Esophagus muscularis mucosa (tissue), 3 donors: ENCODE measurements at regions not wholly inside any gene's neighbourhood (a gene's known extent, or its start where the extent isn't known, plus 50 kb on each side); places are given as distances from the start of the nearest gene placed in this dataset.

ENCODE experiments used
- POLR2AphosphoS5 ChIP-seq, 2 donors: sonication (generic); formaldehyde crosslinking; IDR thresholded peaks; one replicate each; pipeline ENCODE4 v1.6.1; 2017; ENCODE audit warnings: antibody characterized with exemption in 2 of 2
- TF ChIP-seq, protein P1 (sequence below), 3 experiments: fragments of 200-600 bp in 2 of 3; fragments of 450-650 bp in 1 of 3; sonication (generic) in 2 of 3; IDR thresholded peaks; one replicate each; pipeline ENCODE4 v1.5.1; 2017 to 2019; ENCODE audit warnings: antibody characterized with exemption in 3 of 3, mild to moderate bottlenecking in 2 of 3, moderate library complexity in 1 of 3

DNA sequence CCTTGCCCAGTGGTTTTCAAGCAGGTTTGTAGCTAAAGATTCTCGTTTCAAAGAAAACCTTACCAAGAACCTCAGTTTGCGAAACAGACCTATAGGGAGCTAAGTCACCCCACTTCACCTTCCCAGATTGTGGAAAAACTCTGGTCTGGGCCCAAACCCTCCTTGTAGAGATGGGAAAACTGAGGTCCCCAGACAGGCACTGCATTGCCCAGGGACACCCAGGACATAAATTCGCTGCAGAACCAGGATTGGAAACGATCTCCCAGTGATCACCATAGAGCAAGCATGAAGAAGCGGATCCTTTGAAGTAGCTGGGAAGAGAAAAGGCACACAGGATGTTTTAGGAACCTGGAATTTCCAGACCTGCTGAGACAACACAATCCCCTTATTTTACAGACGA is 85.6 kb upstream of the PIAS1 start:
- no peak for TF ChIP-seq POLR2AphosphoS5 (IDR thresholded peaks at IDR 0.05)
- TF ChIP-seq, protein P1, sequence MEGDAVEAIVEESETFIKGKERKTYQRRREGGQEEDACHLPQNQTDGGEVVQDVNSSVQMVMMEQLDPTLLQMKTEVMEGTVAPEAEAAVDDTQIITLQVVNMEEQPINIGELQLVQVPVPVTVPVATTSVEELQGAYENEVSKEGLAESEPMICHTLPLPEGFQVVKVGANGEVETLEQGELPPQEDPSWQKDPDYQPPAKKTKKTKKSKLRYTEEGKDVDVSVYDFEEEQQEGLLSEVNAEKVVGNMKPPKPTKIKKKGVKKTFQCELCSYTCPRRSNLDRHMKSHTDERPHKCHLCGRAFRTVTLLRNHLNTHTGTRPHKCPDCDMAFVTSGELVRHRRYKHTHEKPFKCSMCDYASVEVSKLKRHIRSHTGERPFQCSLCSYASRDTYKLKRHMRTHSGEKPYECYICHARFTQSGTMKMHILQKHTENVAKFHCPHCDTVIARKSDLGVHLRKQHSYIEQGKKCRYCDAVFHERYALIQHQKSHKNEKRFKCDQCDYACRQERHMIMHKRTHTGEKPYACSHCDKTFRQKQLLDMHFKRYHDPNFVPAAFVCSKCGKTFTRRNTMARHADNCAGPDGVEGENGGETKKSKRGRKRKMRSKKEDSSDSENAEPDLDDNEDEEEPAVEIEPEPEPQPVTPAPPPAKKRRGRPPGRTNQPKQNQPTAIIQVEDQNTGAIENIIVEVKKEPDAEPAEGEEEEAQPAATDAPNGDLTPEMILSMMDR (IDR thresholded peaks at IDR 0.05) = no peak
